ENCODE measurements at regions not wholly inside any gene's neighbourhood (a gene's known extent, or its start where the extent isn't known, plus 50 kb on each side); places are given as distances from the start of the nearest gene placed in this dataset.

- Mint-ChIP-seq H3K9me3 (peaks cover 6% of the 10 kb centered on the region), H3K36me3 (ENCODE audit: low read depth) (peaks cover 7% of the 10 kb centered on the region), H3K4me1 (peaks cover 11% of the 10 kb centered on the region), H3K4me3 (no peak overlapping the region), H3K27ac (no peak overlapping the region), H3K27me3 (no peaks in the 10 kb centered on the region)
- ChIA-PET POLR2A (no interaction called here), CTCF (interaction anchor here (0.6 to 1.2 kb wide), 2 partner anchors 83 to 86 kb away, joined by 3 to 4 read pairs; no protein-coding TSS in a partner anchor)
- no peak for DNase-seq
Measured at GRCh38 chr12:68075416-68075815, 84.1 kb downstream of the IFNG start.

GRCh38 chr12:68074306-68075027, 85.1 kb downstream of the IFNG start:
- Mint-ChIP-seq H3K36me3 (ENCODE audit: low read depth) (peaks cover 7% of the 10 kb centered on the region), H3K27ac (no peak overlapping the region), H3K9me3 (peaks cover 6% of the 10 kb centered on the region), H3K4me3 (no peak overlapping the region), H3K27me3 (no peaks in the 10 kb centered on the region), H3K4me1 (peaks cover 9% of the 10 kb centered on the region)
- CTCF ChIA-PET, result interaction anchor here (1.2 kb wide), 1 partner anchor 84 kb away, joined by 4 read pairs; no protein-coding TSS in a partner anchor
- POLR2A ChIA-PET, result no interaction called here
- DNase-seq, result no peak

- no peak overlapping the region for H3K27ac Mint-ChIP-seq
- peaks cover 1% of the 10 kb centered on the region for H3K4me1 Mint-ChIP-seq
- POLR2A ChIA-PET, result no interaction called here
- no peak overlapping the region for H3K4me3 Mint-ChIP-seq
- no peak for DNase-seq
- peaks cover 16% of the 10 kb centered on the region for H3K9me3 Mint-ChIP-seq
- H3K27me3 Mint-ChIP-seq, result peaks cover 3% of the 10 kb centered on the region
- CTCF ChIA-PET, result interaction anchor here (1.0 kb wide), 1 partner anchor 120 kb away, joined by 3 read pairs; no protein-coding TSS in a partner anchor
- H3K36me3 Mint-ChIP-seq (ENCODE audit: low read depth), result peaks cover 16% of the 10 kb centered on the region
Measured at GRCh38 chr12:68070957-68071356, 81.7 kb downstream of the IFNG-AS1 start.
